ENCODE measurements at regions not wholly inside any gene's neighbourhood (a gene's known extent, or its start where the extent isn't known, plus 50 kb on each side); places are given as distances from the start of the nearest gene placed in this dataset.

GRCh38 chr3:72085036-72085435 is 300.1 kb upstream of the PROK2 start (continued):
- TF ChIP-seq CHD7 (IDR thresholded peaks at IDR 0.05; ENCODE audit: insufficient replicate concordance, low read length) (no peak), CBX5 (IDR thresholded peaks at IDR 0.05; ENCODE audit: low read depth, low read length) (no peak), GABPA (IDR thresholded peaks at IDR 0.05; ENCODE audit: borderline replicate concordance, insufficient read depth, low read length) (no peak), ZNF274 (IDR thresholded peaks at IDR 0.05; ENCODE audit: borderline replicate concordance, extremely low read depth, low read length) (no peak)

Data from H1 (cell line).